ELR (cell line): ENCODE measurements at regions not wholly inside any gene's neighbourhood (a gene's known extent, or its start where the extent isn't known, plus 50 kb on each side); places are given as distances from the start of the nearest gene placed in this dataset.

Experiments
- DNase-seq: peaks from one replicate; pipeline ENCODE4 v3.0.0-alpha.2; 2015; ENCODE audit warnings: low read depth

- no peak for DNase-seq
These were observed 266.7 kb downstream of the CNTN3 start for GRCh38 chr3:74347563-74348268.

GRCh38 chr3:74346896-74347295 is 267.6 kb downstream of the CNTN3 start:
- DNase-seq: no peak

GRCh38 chr3:74345701-74346100 is 268.8 kb downstream of the CNTN3 start:
- DNase-seq: no peak

GRCh38 chr3:74344865-74345440 is 269.5 kb downstream of the CNTN3 start:
- DNase-seq: no peak

- no peak for DNase-seq
These were observed 271.1 kb downstream of the CNTN3 start for GRCh38 chr3:74343391-74343790.

GRCh38 chr3:74338998-74339397 is 275.5 kb downstream of the CNTN3 start:
- no peak for DNase-seq

- no peak for DNase-seq
These were observed 282.3 kb downstream of the CNTN3 start for GRCh38 chr3:74332165-74332564.

GRCh38 chr3:74331711-74332110 is 282.7 kb downstream of the CNTN3 start:
- no peak for DNase-seq

GRCh38 chr3:74329096-74329495 is 285.4 kb downstream of the CNTN3 start:
- DNase-seq: no peak

- no peak for DNase-seq
These were observed 286.0 kb downstream of the CNTN3 start for GRCh38 chr3:74328435-74328834.

GRCh38 chr3:74315291-74315690 is 299.2 kb downstream of the CNTN3 start:
- DNase-seq: no peak

GRCh38 chr3:74314696-74315095 is 299.8 kb downstream of the CNTN3 start:
- DNase-seq: peak; percentile 3

- no peak for DNase-seq
These were observed 304.7 kb downstream of the CNTN3 start for GRCh38 chr3:74309716-74310115.

GRCh38 chr3:74304424-74304823 is 310.0 kb downstream of the CNTN3 start:
- no peak for DNase-seq

GRCh38 chr3:74303711-74304110 is 310.7 kb downstream of the CNTN3 start:
- no peak for DNase-seq

- no peak for DNase-seq
These were observed 311.5 kb downstream of the CNTN3 start for GRCh38 chr3:74302969-74303368.

- DNase-seq: no peak
These were observed 312.2 kb downstream of the CNTN3 start for GRCh38 chr3:74302281-74302680.

GRCh38 chr3:74301056-74301455 is 313.4 kb downstream of the CNTN3 start:
- DNase-seq: no peak

- no peak for DNase-seq
These were observed 319.0 kb downstream of the CNTN3 start for GRCh38 chr3:74295479-74295878.

GRCh38 chr3:74288761-74289160 is 325.7 kb downstream of the CNTN3 start:
- DNase-seq: no peak

GRCh38 chr3:74287557-74287956 is 326.9 kb downstream of the CNTN3 start:
- no peak for DNase-seq

GRCh38 chr3:74282202-74282601 is 332.3 kb downstream of the CNTN3 start:
- DNase-seq: no peak

GRCh38 chr3:74281705-74282104 is 332.8 kb downstream of the CNTN3 start:
- no peak for DNase-seq
